Body of pancreas (tissue), 4 donors: ENCODE measurements at regions not wholly inside any gene's neighbourhood (a gene's known extent, or its start where the extent isn't known, plus 50 kb on each side); places are given as distances from the start of the nearest gene placed in this dataset.
"Not testable (repeated sequence)": the region's sequence is repeated elsewhere in the genome, so short reads cannot be mapped to it uniquely, and the experiment has no call there.

Source experiments
- ATAC-seq: fragments of 150-250 bp; one replicate; pipeline ENCODE4 v1.9.1; 2016
- DNase-seq, 4 donors: peaks; one replicate each; pipeline ENCODE4 v3.0.0-alpha.2; 2019
- H3K27ac ChIP-seq, 4 donors: fragments of 200-600 bp; sonication (generic); 1 replicate in 3 of 4; 2 replicates in 1 of 4; pipeline versions ENCODE4 v1.5.1 to v1.6.1; 2016 to 2019; ENCODE audit warnings: mild to moderate bottlenecking in 1 of 4, mixed read lengths in 1 of 4, moderate library complexity in 1 of 4
- H3K27me3 ChIP-seq, 2 donors: fragments of 200-600 bp; sonication (generic); one replicate each; pipeline ENCODE4 v1.6.0; 2016; ENCODE audit warnings: mild to moderate bottlenecking in 1 of 2
- H3K36me3 ChIP-seq, 2 donors: fragments of 200-600 bp; sonication (generic); replicated peaks in 1 of 2; 2 replicates each; pipeline ENCODE4 v1.5.1; 2016; ENCODE audit warnings: low read depth in 2 of 2; ENCODE audit not compliant: insufficient read depth in 1 of 2
- H3K4me1 ChIP-seq: fragments of 200-600 bp; sonication (generic); one replicate; pipeline ENCODE4 v1.6.0; 2016
- H3K4me3 ChIP-seq, 2 donors: fragments of 200-600 bp; sonication (generic); 1 replicate in 1 of 2; 2 replicates in 1 of 2; pipeline ENCODE4 v1.5.1; 2016 to 2019
- H3K9me3 ChIP-seq, 3 donors: fragments of 200-600 bp; sonication (generic); 1 replicate in 2 of 3; 2 replicates in 1 of 3; pipeline ENCODE4 v1.5.1; 2016
- CTCF ChIP-seq, 7 experiments: fragments of 450-650 bp in 4 of 7; fragments of 200-600 bp in 3 of 7; sonication (generic) in 3 of 7; IDR thresholded peaks; one replicate each; pipeline ENCODE4 v1.5.1; 2016 to 2019; ENCODE audit warnings: antibody characterized with exemption in 7 of 7
- POLR2A ChIP-seq, 3 donors: fragments of 450-650 bp; IDR thresholded peaks; one replicate each; pipeline ENCODE4 v1.6.1; 2016; ENCODE audit warnings: antibody characterized with exemption in 3 of 3, mild to moderate bottlenecking in 2 of 3
- WGBS, 2 donors: methylation state at CpG; one replicate each; pipeline ENCODE4 v1.1.5; 2017; 5-methylcytosine and 5-hydroxymethylcytosine counted together
- intact Hi-C: fragments of 100-400 bp; cut with DNase I; formaldehyde crosslinking; loops from one replicate; pipeline ENCODE4 v1.15.1; 2023

- intact Hi-C loops = no loop called here
- no peak overlapping the region for H3K4me3 ChIP-seq
- H3K9me3 ChIP-seq = no peaks in the 10 kb centered on the region
- DNase-seq (no peak), ATAC-seq (no peak)
- TF ChIP-seq CTCF (IDR thresholded peaks at IDR 0.05) (no peak), POLR2A (IDR thresholded peaks at IDR 0.05) (no peak)
- H3K27me3 ChIP-seq = no peaks in the 10 kb centered on the region
- H3K4me1 ChIP-seq = peaks cover 6% of the 10 kb centered on the region
- no peak overlapping the region for H3K27ac ChIP-seq
- H3K36me3 ChIP-seq = no peaks in the 10 kb centered on the region
Measured at GRCh38 chr1:238690415-238690814, 696.0 kb upstream of the CHRM3 start.

DNA sequence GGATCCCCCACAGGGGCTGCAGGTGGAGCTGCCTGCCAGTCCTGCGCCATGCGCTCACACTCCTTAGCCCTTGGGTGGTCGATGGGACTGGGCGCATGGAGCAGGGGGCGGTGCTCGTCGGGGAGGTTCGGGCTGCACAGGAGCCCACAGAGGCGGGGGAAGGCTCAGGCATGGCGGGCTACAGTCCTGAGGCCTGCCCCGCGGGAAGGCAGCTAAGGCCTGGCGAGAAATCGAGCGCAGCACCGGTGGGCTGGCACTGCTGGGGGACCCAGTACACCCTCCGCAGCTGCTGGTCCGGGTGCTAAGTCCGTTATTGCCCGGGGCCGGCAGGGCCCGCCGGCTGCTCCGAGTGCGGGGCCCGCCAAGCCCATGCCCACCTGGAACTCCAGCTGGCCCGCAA is 701.8 kb upstream of the CHRM3 start:
- H3K27me3 ChIP-seq, H3K27ac ChIP-seq, H3K4me1 ChIP-seq, DNase-seq, intact Hi-C loops, H3K9me3 ChIP-seq, ATAC-seq, H3K36me3 ChIP-seq, H3K4me3 ChIP-seq: not testable (repeated sequence)
- WGBS, 2 donors = 88 to 95% methylated on average over 17 to 22 of the region's 27 CpGs

GRCh38 chr1:238681451-238681850 is 704.9 kb upstream of the CHRM3 start:
- Histone ChIP-seq H3K4me3 (no peak overlapping the region), H3K27ac (no peak overlapping the region), H3K9me3 (no peaks in the 10 kb centered on the region), H3K4me1 (no peaks in the 10 kb centered on the region), H3K27me3 (no peaks in the 10 kb centered on the region), H3K36me3 (no peaks in the 10 kb centered on the region)
- intact Hi-C loops = no loop called here
- ATAC-seq (no peak), DNase-seq (no peak)
- TF ChIP-seq POLR2A (IDR thresholded peaks at IDR 0.05) (no peak), CTCF (IDR thresholded peaks at IDR 0.05) (no peak)
- 84 to 90% methylated on average over 4 of the region's 4 CpGs for WGBS, 2 donors

DNA sequence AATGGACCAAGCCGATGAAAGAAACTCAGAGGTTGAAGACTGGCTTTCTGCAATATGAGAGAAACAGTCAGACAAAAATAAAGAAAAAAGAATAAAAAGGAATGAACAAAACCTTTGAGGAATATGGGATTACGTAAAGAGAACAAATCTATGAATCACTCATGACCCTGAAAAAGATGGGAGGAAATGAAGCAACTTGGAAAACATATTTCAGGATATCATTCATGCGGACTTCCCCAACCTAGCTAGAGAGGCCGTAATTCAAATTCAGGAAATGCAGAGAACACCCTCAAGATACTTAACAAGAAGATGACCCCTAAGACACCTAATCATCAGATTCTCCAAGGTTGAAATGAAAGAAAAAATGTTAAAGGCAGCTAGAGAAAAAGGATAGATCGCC is 705.3 kb upstream of the CHRM3 start:
- Histone ChIP-seq H3K4me3 (no peak overlapping the region), H3K27ac (no peak overlapping the region), H3K4me1 (no peaks in the 10 kb centered on the region), H3K27me3 (no peaks in the 10 kb centered on the region), H3K9me3 (no peaks in the 10 kb centered on the region), H3K36me3 (no peaks in the 10 kb centered on the region)
- no peak for ATAC-seq
- intact Hi-C loops = no loop called here
- 91 to 92% methylated on average over 5 of the region's 5 CpGs for WGBS, 2 donors
- TF ChIP-seq POLR2A (IDR thresholded peaks at IDR 0.05) (no peak), CTCF (IDR thresholded peaks at IDR 0.05) (no peak)
- no peak for DNase-seq

GRCh38 chr1:238677567-238677966 is 708.8 kb upstream of the CHRM3 start:
- no peaks in the 10 kb centered on the region for H3K9me3 ChIP-seq
- no peak for DNase-seq
- intact Hi-C loops = no loop called here
- no peak overlapping the region for H3K27ac ChIP-seq
- H3K4me1 ChIP-seq = no peaks in the 10 kb centered on the region
- no peak for ATAC-seq
- TF ChIP-seq CTCF (IDR thresholded peaks at IDR 0.05) (no peak), POLR2A (IDR thresholded peaks at IDR 0.05) (no peak)
- no peak overlapping the region for H3K4me3 ChIP-seq
- 76 to 85% methylated on average over 4 of the region's 4 CpGs for WGBS, 2 donors
- H3K27me3 ChIP-seq = no peaks in the 10 kb centered on the region
- H3K36me3 ChIP-seq = no peaks in the 10 kb centered on the region
